ENCODE measurements at regions not wholly inside any gene's neighbourhood (a gene's known extent, or its start where the extent isn't known, plus 50 kb on each side); places are given as distances from the start of the nearest gene placed in this dataset.

DNA sequence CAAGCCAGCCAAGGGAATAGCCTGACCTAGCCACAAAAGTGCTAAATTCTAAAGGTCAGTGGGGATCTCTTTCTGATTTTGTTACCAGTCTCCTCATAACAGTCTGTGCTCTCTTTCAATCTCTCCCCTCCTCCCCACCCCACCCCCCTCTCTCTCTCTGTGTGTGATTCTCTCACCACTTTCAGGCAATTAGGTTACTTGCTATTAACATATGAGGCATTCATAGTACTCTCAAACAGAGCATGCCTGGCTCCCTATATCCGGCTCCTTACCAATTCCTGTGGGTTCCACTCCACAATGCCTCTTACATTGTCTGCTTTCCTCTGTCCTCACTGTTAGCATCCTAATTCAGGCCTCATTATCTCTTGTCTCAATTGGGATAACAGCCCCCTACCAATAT is 464.3 kb upstream of the DEPDC1 start:
- no peak for DNase-seq (ENCODE audit: low spot score)

DNA sequence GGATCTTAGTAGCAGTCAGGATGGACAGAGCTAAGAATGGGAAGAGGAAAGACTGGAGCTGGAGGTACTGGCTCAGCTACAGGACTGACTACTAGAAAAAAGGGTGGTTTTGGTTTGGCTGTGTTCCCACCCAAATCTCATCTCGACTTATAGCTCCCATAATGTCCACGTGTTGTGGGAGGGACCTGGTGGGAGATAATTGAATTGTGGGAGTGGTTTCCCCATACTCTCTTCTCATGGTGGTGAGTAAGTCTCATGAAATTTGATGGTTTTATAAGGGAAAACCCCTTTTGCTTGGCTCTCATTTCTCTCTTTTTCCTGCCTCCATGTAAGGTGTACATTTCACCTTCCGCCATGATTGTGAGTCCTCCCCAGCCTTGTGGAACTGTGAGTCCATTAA is 466.5 kb upstream of the DEPDC1 start:
- no peak for DNase-seq (ENCODE audit: low spot score)

DNA sequence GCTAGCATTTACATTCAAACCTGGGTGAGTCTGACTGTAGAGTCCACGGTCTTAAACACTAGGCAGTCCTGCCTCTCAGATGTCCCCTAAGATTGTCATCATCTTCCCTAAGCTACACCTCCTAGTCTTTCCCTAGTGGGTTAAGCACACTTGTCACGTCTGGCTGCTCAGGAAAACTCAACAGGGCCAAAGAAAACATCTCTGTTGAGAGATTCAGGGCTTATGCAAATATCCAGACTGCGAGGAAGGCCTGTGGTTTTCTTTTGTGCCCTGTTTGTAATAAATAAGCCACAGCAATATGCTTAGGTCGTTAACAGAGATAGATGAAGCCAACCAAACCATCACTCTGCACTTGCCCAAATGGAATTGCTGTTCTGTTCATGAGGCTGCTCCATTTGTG is 472.6 kb upstream of the DEPDC1 start:
- DNase-seq (ENCODE audit: low spot score) = no peak

DNA sequence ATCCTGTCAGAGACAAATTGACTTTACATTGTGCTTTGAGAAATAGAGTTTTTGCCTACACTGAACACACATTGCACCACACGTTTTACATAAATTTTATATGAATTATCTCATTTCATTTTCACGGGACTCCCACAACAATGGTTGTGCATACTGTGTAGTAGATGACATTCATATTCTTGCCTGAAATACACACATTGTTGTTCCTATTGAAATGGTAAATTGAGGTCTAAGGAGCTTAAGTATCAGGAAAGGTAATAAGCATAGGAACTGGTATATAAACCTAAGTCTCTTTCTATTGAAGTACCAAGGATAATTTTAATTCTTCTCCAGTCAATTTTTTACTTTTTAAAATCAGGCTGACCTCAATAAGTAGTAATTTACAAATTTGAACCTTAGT is 473.7 kb upstream of the DEPDC1 start:
- DNase-seq (ENCODE audit: low spot score) = no peak

DNA sequence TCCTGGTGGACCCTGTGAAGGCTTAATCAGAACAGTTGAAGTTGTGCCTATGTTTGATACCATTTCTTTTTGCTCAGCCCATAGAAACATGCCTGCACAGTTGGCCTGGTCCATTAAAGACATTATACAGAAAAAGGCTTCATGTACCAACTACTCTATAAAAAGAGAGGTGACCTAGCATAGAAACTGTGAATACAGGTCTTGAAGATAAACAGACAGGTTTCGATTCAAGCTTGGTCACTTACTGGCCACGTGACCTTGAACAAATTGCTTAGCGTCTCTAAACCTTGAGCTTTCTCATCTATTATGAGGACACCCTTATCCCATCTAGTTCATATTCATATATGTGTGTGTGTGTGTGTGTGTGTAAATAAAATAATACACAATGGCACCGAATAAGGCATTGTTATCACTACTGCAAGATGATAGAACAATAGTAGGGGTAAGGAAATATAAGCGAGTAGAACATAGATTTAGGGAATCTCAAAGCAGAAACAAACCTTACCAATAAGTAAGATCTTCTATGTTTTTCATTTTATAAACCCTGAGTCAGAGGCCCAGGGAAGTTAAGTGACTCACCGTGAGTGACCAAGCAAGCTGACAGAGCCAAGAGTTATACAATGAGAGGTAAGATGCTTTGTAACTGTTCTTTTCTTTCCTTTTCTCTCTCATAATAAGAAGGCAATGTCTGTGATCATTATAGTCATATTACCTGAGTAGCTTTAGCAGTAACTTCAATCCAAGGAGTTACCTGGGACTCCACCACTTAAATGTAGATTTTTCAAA is 476.8 kb upstream of the DEPDC1 start:
- no peak for DNase-seq (ENCODE audit: low spot score)

GRCh38 chr1:68974447-68974846 is 477.6 kb upstream of the DEPDC1 start:
- no peak for DNase-seq (ENCODE audit: low spot score)

- DNase-seq (ENCODE audit: low spot score) = no peak
Measured at GRCh38 chr1:68975212-68975933, 478.5 kb upstream of the DEPDC1 start.

DNA sequence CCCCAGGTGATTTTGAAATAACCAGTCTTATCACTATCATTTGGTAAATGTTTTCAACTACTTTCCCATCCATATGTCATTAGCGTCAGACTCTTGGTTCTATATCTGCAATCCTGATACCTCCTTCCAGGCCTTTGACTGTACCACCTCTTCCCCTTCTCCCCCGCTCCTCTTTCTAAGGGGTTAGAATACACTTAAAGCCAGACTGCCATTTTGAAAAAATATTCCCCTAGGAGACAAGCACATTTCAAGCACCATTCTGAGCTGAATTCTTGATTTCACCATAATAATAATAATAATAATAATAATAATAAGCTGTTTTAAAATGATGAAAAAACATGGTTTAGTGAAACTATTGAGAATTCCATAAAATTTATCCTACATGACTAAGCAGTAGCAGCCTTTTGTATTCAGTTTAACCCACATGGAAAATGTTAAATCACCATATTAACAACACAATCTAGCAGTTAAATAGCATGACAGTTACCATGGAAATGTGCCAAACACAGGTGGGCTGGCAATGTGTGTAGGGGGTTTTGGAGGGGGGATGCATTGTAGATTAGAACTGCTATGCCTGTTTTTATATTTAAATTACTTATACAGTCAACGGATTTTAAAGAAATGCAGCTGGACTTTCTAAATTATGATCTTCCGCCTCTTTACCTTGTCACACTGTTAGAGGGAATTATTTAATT is 480.2 kb upstream of the DEPDC1 start:
- DNase-seq (ENCODE audit: low spot score) = no peak

GRCh38 chr1:68979891-68980290 is 483.0 kb upstream of the DEPDC1 start:
- DNase-seq (ENCODE audit: low spot score) = no peak

DNA sequence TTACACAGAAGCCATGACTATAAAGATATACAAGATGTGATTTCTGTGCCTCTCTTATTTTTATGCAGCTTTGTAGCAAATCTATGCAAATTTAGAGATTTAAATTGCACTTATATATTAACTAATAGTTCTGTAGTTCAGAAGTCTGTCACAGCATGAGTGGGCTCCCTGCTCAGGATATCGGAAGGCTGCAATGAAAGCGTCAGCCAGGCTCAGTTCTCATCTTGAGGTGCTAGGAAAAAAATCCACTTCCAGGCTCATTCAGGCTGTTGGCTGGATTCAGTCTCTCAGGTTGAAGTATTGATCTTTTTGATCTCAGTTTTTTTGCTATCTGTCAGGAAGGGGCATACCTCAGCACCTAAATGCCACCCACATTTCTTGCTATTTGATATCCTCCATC is 487.4 kb upstream of the DEPDC1 start:
- no peak for DNase-seq (ENCODE audit: low spot score)

DNA sequence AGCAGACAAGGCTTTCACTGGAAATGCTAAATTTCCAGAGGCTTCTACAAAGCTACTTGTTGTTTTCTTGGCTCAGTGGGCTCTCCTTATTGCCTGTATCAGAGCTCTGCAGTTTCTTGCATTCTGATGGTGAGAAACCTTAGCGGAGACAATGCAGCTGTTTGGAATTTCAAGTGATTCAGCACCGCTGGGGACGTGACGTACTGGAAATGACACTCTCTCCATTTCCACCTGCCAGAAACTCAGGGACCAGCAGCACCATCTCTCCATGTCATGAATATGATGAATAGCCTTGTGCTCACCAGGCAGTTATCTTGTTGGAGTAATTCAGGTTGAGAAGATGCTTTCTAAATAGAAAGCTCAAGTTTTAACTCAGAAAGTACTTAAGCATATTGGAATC is 497.2 kb upstream of the DEPDC1 start:
- no peak for DNase-seq (ENCODE audit: low spot score)

- DNase-seq (ENCODE audit: low spot score) = no peak
Measured at GRCh38 chr1:69016468-69016867, 519.6 kb upstream of the DEPDC1 start.

- no peak for DNase-seq (ENCODE audit: low spot score)
Measured at GRCh38 chr1:69029649-69030048, 532.8 kb upstream of the DEPDC1 start.

- DNase-seq (ENCODE audit: low spot score) = no peak
Measured at GRCh38 chr1:69038379-69038778, 529.3 kb upstream of the LRRC7 start.

DNA sequence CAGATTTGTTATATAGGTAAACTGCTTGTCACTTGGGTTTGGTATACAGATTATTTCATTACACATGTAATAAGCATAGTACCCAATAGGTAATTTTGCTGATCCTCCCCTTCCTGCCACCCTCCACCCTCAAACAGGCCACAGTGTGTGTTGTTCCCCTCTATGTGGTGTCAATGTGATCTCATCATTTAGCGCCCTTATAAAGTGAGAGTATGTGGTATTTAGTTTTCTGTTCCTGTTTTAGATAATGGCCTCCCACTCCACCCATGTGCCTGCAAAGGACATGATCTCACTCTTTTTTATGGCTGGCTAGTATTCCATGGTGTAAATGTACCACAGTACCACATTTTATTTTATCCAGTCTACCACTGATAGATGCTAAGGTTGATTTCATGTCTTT is 522.1 kb upstream of the LRRC7 start:
- DNase-seq (ENCODE audit: low spot score) = no peak

DNA sequence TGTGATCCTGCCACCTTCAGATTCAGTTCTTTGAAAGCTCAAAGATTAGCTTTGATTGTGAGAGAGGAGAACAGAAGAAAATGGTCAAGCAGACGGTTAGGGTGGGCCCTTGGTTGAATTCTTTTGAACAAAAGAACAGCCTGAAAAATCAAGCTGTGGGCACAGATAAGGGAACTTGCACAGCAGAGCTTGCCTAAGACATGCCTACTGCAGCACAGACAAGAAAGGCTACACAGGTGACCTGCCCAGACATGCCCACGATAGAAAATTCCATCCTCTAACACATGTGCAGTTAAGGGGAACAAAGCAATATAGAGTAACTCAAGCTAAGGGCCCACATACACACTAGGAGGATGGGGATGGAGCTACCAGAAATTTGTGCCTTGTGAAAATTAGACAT is 512.5 kb upstream of the LRRC7 start:
- DNase-seq (ENCODE audit: low spot score) = no peak

GRCh38 chr1:69058454-69058853 is 509.3 kb upstream of the LRRC7 start:
- no peak for DNase-seq (ENCODE audit: low spot score)

DNA sequence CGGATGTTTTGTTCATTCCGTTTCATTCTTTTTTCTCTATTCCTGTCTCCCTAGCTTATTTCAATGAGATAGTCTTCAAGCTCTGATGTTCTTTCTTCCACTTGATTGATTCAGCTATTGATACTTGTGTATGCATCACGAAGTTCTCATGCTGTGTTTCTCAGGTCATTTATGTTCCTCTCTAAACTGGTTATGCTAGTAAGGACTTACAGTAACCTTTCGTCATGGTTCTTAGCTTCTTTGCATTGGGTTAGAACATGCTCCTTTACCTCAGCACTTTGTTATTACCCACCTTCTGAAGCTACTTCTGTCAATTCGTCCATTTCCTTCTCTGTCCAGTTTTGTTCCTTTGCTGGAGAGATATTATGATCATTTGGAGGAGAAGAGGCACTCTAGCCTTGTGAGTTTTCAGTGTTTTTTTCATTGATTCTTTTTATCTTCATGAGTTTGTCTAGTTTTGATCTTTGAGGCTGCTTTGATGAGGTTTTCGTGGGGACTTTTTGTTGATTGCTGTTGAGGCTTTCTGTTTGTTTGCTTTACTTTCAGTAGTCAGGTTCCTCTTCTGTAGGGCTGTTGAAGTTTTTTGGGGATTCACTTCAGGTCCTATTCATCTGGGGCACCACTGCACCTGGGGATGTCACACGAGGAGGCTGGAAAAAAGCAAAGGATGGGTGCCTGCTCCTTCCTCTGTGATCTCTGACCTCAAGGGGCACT is 496.9 kb upstream of the LRRC7 start:
- no peak for DNase-seq (ENCODE audit: low spot score)

DNA sequence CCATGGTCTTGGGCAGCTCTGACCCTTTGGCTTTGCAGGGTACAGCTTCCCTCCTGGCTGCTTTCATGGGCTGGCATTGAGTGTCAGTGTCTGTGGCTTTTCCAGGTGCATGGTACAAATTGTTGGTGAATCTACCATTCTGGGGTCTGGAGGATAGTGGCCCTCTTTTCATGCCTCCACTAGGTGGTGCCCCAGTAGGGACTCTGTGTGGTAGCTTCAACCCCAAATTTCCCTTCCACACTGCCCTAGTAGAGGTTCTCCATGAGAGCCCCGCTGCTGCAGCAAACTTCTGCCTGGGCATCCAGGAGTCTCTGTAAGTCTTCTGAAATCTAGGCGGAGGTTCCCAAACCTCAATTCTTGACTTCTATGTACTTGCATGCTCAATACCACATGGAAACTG is 494.5 kb upstream of the LRRC7 start:
- DNase-seq (ENCODE audit: low spot score) = no peak

- no peak for DNase-seq (ENCODE audit: low spot score)
Measured at GRCh38 chr1:69076631-69077030, 491.1 kb upstream of the LRRC7 start.

- no peak for DNase-seq (ENCODE audit: low spot score)
Measured at GRCh38 chr1:69077198-69077597, 490.5 kb upstream of the LRRC7 start.

DNA sequence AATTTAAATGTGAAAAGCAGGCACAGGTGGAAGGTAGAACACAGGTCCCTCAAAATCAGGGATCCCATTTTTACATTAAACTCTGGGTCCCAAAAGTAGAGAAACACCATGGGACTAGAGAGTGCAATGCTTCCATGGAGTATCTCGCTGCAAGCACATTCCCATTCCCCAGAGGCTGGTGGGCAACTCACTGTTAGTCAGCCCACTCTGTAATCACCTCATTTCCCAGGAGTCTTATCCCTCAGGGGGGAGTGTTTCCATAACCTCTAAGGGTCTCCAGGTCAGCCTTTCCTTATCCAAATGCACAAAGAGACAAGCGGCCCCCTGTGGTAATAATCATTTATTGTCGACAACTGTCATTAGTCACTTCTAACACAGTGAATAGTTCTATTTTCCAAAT is 490.1 kb upstream of the LRRC7 start:
- DNase-seq (ENCODE audit: low spot score) = no peak

- DNase-seq (ENCODE audit: low spot score) = no peak
Measured at GRCh38 chr1:69081668-69082067, 486.1 kb upstream of the LRRC7 start.

Data from HuH-7.5 (cell line).